OCI-LY3 (cell line): ENCODE measurements at regions not wholly inside any gene's neighbourhood (a gene's known extent, or its start where the extent isn't known, plus 50 kb on each side); places are given as distances from the start of the nearest gene placed in this dataset.

ENCODE experiments used
- H2AFZ ChIP-seq: fragments of 200-600, 300-600 bp; shearing (Covaris generic); 2 replicates; pipeline ENCODE4 v1.6.0; 2014; ENCODE audit warnings: antibody characterized with exemption, low read depth, low read length
- H3K27ac ChIP-seq: fragments of 200-600, 300-600 bp; sonication (generic); 2 replicates; pipeline ENCODE4 v1.5.1; 2014; ENCODE audit warnings: mild to moderate bottlenecking, low read length, moderate library complexity, mixed read lengths
- H3K27me3 ChIP-seq: fragments of 200-600, 300-600 bp; sonication (generic); 2 replicates; pipeline ENCODE4 v1.6.1; 2014; ENCODE audit warnings: low read depth, low read length, mixed read lengths
- H3K36me3 ChIP-seq: fragments of 200-600, 300-600 bp; sonication (generic); replicated peaks from 2 replicates; pipeline ENCODE3; 2014; ENCODE audit warnings: low read depth, low read length, mixed read lengths
- H3K4me1 ChIP-seq: fragments of 300-600, 200-600 bp; sonication (generic); 2 replicates; pipeline ENCODE4 v1.6.1; 2014; ENCODE audit warnings: low read length, mixed read lengths
- H3K4me2 ChIP-seq: fragments of 200-600, 300-600 bp; sonication (generic); 2 replicates; pipeline ENCODE4 v1.6.1; 2014; ENCODE audit warnings: low read length, mixed read lengths
- H3K4me3 ChIP-seq: fragments of 300-600, 200-600 bp; sonication (generic); 2 replicates; pipeline ENCODE4 v1.5.1; 2014; ENCODE audit warnings: antibody characterized with exemption, mild to moderate bottlenecking, low read length, moderate library complexity
- H3K79me2 ChIP-seq: fragments of 300-600, 200-600 bp; shearing (Covaris generic); 2 replicates; pipeline ENCODE4 v1.6.1; 2014; ENCODE audit warnings: mild to moderate bottlenecking, low read length, mixed read lengths
- H3K9ac ChIP-seq: fragments of 300-600, 200-600 bp; shearing (Covaris generic); 2 replicates; pipeline ENCODE4 v1.6.0; 2014; ENCODE audit warnings: mild to moderate bottlenecking, low read length, moderate library complexity
- H3K9me3 ChIP-seq: fragments of 200-600, 300-600 bp; shearing (Covaris generic); 2 replicates; pipeline ENCODE4 v1.6.1; 2014; ENCODE audit warnings: low read length, mixed read lengths; ENCODE audit not compliant: insufficient read depth
- H4K20me1 ChIP-seq: fragments of 200-600, 300-600 bp; sonication (generic); 2 replicates; pipeline ENCODE4 v1.6.1; 2016; ENCODE audit warnings: low read length, mixed read lengths; ENCODE audit not compliant: insufficient read depth
- CTCF ChIP-seq: fragments of 200-600, 300-600 bp; sonication (generic); IDR thresholded peaks from 2 replicates; pipeline ENCODE4 v1.5.1; 2014; ENCODE audit warnings: antibody characterized with exemption, low read length, low read depth
- EZH2phosphoT487 ChIP-seq: fragments of 200-600 bp; shearing (Covaris generic); IDR thresholded peaks from 2 replicates; pipeline ENCODE4 v1.6.1; 2018; ENCODE audit warnings: antibody characterized with exemption, mixed run types, low read depth

DNA sequence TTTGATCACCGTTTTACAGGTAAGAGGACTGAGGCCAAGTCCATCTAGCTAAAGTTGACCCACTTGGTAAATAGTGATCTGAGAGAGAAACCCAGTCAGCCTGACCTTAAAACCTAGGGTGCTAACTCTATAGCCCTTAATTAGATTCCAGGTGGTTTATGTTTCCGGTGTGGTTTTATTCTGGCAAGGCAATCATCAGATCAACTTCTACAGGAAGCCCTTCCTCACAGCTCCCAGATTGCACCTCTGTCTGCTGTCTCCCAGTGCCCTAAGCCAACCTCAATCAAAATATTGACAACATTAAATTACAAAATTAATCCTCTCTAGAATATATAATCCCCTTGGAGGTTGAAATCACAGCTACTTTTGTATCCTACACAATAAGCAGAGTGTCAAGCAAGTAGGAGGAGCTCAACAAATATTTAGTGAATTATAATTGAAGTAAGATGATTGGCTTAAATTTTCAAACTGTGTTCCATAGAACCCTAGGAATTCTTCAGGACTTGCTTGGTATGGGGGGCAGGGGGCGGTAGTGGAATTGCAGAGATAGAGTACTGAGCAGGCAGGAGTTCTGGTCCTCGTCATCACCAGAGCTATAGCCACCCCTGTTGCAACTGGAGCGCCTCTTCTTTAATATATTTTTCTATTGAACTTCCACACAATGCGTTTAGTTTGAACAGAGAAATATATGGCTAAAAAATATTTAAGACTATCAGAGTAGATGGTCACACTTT lies 692.8 kb upstream of the LRRN3 start:
- H3K4me3 ChIP-seq: no peak overlapping the region
- TF ChIP-seq CTCF (no peak), EZH2phosphoT487 (no peak)

GRCh38 chr7:110399421-110399820 lies 691.5 kb upstream of the LRRN3 start:
- no peak overlapping the region for H3K4me2 ChIP-seq
- no peaks in the 10 kb centered on the region for H3K4me1 ChIP-seq
- H3K79me2 ChIP-seq: no peaks in the 10 kb centered on the region
- H3K9me3 ChIP-seq: no peaks in the 10 kb centered on the region
- H3K4me3 ChIP-seq: no peak overlapping the region
- no peaks in the 10 kb centered on the region for H4K20me1 ChIP-seq
- no peak for TF ChIP-seq EZH2phosphoT487
- TF ChIP-seq CTCF: no peak
- no peak overlapping the region for H3K9ac ChIP-seq
- H3K27me3 ChIP-seq: no peaks in the 10 kb centered on the region
- H3K36me3 ChIP-seq: no peaks in the 10 kb centered on the region
- no peak overlapping the region for H3K27ac ChIP-seq
- no peak overlapping the region for H2AFZ ChIP-seq

More for the DNA sequence above, 692.8 kb upstream of the LRRN3 start:
- Histone ChIP-seq H3K9me3 (no peaks in the 10 kb centered on the region), H3K9ac (no peak overlapping the region), H3K4me2 (no peak overlapping the region), H3K36me3 (no peaks in the 10 kb centered on the region), H4K20me1 (no peaks in the 10 kb centered on the region), H2AFZ (no peak overlapping the region), H3K79me2 (no peaks in the 10 kb centered on the region), H3K4me1 (no peaks in the 10 kb centered on the region), H3K27me3 (no peaks in the 10 kb centered on the region), H3K27ac (no peak overlapping the region)

- no peak overlapping the region for H3K4me3 ChIP-seq
- H2AFZ ChIP-seq: no peak overlapping the region
- H3K36me3 ChIP-seq: no peaks in the 10 kb centered on the region
- H3K27me3 ChIP-seq: no peaks in the 10 kb centered on the region
- H3K9ac ChIP-seq: no peak overlapping the region
- H4K20me1 ChIP-seq: no peaks in the 10 kb centered on the region
- TF ChIP-seq EZH2phosphoT487 (no peak), CTCF (no peak)
- no peaks in the 10 kb centered on the region for H3K4me1 ChIP-seq
- H3K27ac ChIP-seq: no peak overlapping the region
- no peak overlapping the region for H3K4me2 ChIP-seq
- H3K9me3 ChIP-seq: no peaks in the 10 kb centered on the region
- H3K79me2 ChIP-seq: no peaks in the 10 kb centered on the region
Measured at GRCh38 chr7:110400411-110400810, 690.5 kb upstream of the LRRN3 start.

GRCh38 chr7:110407242-110407641 lies 683.7 kb upstream of the LRRN3 start:
- no peaks in the 10 kb centered on the region for H4K20me1 ChIP-seq
- H3K4me3 ChIP-seq: no peak overlapping the region

More at GRCh38 chr7:110407242-110407641, 683.7 kb upstream of the LRRN3 start:
- Histone ChIP-seq H2AFZ (no peak overlapping the region), H3K4me1 (no peaks in the 10 kb centered on the region), H3K36me3 (no peaks in the 10 kb centered on the region), H3K9ac (no peak overlapping the region), H3K9me3 (no peaks in the 10 kb centered on the region), H3K27ac (no peak overlapping the region), H3K4me2 (no peak overlapping the region), H3K79me2 (no peaks in the 10 kb centered on the region), H3K27me3 (no peaks in the 10 kb centered on the region)
- no peak for TF ChIP-seq EZH2phosphoT487
- no peak for TF ChIP-seq CTCF
